CD4-positive, alpha-beta T cell treated with Interleukin-17A for 4 hours (primary cell): ENCODE measurements at regions not wholly inside any gene's neighbourhood (a gene's known extent, or its start where the extent isn't known, plus 50 kb on each side); places are given as distances from the start of the nearest gene placed in this dataset.
"Not testable (repeated sequence)": the region's sequence is repeated elsewhere in the genome, so short reads cannot be mapped to it uniquely, and the experiment has no call there.

Experiments used
- DNase-seq: peaks from one replicate; pipeline ENCODE4 v3.0.0-alpha.2; 2020; ENCODE audit warnings: mixed read lengths

- no peak for DNase-seq
These were observed 333.8 kb downstream of the PDCD6IP start for GRCh38 chr3:34132069-34132692.

- DNase-seq = no peak
These were observed 341.1 kb downstream of the PDCD6IP start for GRCh38 chr3:34139566-34139965.

- no peak for DNase-seq
These were observed 342.2 kb downstream of the PDCD6IP start for GRCh38 chr3:34140616-34141015.

DNA sequence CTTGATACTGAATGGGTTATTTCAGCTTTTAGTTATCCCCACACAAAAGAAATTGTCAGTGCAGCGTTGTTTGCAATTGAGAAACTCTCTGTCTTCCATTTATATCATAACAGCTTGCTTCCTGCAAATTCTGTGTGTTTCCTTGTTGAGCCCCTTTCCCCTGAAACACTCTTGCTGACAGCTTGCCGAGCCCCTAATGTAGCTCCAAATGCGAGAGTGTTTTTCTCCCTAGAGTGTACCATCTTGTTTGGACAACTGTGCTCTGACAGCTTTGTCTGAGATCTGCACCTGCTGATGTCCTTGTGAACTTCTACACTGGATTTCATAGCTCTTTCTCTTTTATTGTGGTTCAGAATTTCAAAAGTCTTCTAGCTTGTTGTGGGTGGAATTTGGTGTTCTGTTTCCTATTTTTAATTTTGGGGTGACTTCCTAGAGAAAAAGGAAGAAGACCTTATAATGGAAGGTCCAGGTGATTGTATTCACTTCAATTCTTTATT is 343.5 kb downstream of the PDCD6IP start:
- no peak for DNase-seq

DNA sequence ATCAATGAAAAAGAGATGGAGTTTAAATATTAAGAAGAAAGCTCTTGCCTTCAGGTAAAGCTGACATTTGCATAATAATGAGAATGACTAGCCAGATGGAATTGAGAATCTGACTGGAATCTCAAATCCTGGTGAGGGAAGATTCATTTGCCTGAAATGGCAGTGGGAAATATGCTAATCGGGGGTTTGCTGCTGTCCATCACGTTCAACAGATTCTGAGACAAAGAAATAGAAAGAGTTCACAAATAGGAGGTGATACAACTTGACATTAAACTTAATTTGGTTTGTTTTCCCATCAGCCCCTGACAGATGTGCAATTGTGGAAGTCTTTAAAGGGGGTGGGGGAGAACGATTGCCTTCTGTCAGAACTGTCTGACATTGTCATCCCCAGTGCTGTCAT is 347.4 kb downstream of the PDCD6IP start:
- no peak for DNase-seq

GRCh38 chr3:34146596-34146995 is 348.2 kb downstream of the PDCD6IP start:
- DNase-seq = no peak

DNA sequence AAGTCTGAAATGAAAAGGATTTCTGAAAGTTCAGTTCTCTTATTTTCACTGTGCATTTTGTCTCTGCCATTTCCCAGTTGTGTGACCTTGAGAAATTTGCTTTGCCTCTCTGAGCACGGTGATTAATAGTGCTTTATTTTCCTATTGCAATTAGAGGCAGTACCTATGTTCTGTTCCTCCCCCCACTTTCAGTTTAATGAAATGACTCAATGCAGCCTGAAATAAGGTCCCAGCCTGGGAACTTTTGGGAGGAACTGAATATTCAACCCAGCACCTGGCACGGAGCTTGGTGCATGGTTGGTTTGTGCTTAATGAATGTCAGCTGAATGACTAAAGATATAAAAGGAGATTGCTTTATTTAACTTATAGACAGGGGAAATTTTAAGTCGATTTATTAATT is 352.6 kb downstream of the PDCD6IP start:
- no peak for DNase-seq

GRCh38 chr3:34152656-34153055 is 354.2 kb downstream of the PDCD6IP start:
- DNase-seq = no peak

- no peak for DNase-seq
These were observed 356.7 kb downstream of the PDCD6IP start for GRCh38 chr3:34155108-34155507.

DNA sequence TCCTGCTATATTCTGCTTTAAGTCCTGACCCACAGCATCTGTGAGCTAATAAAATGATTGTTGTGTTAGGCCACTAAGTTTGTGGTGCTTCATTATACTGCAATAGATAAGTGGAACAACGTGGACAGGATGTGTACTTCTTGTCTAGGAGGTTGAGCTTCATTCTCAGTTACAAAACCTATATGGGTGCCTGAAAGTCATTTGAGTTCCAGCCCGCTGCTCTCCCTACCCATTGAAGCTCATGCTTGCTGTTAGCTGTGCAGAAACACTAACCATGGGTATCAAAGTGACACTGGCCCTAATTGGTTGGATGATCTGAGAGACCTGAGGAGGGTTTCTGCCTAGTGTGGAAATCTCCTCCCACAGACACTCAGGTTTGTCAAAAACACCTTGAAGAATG is 357.2 kb downstream of the PDCD6IP start:
- DNase-seq = no peak

GRCh38 chr3:34157491-34157890 is 359.1 kb downstream of the PDCD6IP start:
- no peak for DNase-seq

DNA sequence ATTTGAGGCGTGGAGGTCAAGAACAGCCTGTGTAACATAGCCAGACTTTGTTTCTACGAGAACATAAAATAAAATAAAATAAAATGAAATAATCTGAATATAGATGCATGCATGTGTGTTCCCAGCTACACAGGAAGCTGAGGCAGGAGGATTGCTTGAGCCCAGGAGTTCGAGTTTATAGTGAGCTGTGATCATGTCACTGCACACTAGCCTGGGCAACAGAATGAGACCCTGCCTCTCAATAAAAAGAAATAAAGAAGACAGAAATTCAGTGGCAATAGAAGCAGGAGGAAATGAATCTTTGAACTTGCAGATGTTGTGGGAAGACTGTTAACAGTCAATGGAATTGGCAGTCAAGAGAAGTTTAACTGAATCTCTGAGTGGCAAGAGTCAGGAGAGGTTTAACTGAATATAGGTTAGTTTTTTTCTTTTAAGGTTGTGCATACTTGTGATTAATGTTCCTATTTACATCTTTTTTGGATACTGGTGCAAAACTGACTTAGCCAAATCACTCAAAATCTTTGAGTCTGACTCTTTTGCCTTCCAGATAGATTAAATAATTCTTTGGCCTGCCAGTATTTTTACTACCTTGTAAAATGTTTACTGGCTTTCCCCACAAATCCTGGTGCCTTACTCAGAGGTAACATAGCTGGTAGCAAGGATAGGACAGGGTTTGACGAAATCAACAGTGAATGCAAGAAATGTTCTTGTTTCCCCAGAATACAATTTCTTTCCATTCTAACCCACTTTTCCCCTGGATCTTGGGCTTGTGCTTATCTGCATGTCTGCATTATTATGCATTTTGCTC is 361.4 kb downstream of the PDCD6IP start:
- DNase-seq = no peak

- not testable (repeated sequence) for DNase-seq
These were observed 371.2 kb downstream of the PDCD6IP start for GRCh38 chr3:34169636-34170035.

GRCh38 chr3:34174740-34175139 is 376.3 kb downstream of the PDCD6IP start:
- DNase-seq = no peak

GRCh38 chr3:34175636-34176176 is 377.3 kb downstream of the PDCD6IP start:
- no peak for DNase-seq

- no peak for DNase-seq
These were observed 378.3 kb downstream of the PDCD6IP start for GRCh38 chr3:34176723-34177122.

- DNase-seq = no peak
These were observed 380.0 kb downstream of the PDCD6IP start for GRCh38 chr3:34178415-34178814.

DNA sequence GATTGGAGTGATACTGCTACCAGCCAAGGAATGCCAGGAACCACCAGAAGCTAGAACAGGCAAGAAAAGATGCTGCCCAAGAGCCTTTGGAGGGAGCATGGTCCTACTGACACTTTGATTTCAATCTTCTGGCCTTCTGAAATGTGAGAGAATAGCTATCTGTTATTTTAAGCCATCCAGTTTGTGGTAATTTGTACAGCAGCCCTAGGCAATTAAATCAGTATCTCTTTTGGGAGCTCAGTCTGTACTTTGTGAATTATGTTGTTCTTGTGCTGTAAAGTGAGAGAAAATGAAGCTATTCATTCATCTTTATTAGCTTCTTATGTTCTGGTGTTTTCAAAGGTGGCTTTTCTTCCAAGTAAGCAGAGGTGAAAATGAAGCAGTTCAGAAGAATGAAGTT is 381.3 kb downstream of the PDCD6IP start:
- DNase-seq = no peak

DNA sequence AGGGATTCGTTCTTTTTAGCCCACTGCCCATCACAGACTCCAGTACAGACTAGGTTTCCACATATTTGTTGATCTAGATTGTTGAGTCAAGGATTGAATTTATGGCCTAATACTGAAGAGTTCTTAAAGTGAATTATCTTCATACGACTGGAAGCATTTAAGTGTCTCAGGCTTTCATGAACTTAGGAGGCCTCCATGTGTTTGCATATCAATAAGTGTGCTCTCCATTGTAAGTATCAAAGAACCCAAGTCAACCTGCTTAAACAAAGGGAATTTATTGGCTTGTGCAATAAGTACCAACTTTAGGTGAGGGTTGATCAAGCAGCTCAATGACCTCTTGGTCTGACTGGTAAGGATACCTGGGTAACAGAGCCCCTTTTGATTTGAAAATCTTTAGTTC is 382.1 kb downstream of the PDCD6IP start:
- DNase-seq = no peak

DNA sequence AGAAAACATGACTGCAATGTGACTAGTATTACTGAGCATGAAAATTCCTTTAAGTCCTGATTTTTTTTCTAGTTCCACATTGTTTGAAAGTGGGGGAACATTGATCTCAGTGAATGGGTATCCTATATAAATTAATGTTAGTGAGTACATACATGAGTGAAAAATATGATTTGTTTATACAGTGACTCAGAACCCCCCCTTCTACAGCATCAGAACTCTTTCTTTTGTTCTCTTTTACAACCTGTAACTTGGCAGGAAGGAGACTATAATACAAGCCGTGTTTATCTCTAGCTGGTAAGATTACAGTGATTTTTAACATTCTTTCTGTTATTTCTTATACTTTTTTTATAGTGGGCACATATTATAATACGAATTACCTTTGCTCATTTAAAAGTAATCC is 384.7 kb downstream of the PDCD6IP start:
- DNase-seq = no peak

DNA sequence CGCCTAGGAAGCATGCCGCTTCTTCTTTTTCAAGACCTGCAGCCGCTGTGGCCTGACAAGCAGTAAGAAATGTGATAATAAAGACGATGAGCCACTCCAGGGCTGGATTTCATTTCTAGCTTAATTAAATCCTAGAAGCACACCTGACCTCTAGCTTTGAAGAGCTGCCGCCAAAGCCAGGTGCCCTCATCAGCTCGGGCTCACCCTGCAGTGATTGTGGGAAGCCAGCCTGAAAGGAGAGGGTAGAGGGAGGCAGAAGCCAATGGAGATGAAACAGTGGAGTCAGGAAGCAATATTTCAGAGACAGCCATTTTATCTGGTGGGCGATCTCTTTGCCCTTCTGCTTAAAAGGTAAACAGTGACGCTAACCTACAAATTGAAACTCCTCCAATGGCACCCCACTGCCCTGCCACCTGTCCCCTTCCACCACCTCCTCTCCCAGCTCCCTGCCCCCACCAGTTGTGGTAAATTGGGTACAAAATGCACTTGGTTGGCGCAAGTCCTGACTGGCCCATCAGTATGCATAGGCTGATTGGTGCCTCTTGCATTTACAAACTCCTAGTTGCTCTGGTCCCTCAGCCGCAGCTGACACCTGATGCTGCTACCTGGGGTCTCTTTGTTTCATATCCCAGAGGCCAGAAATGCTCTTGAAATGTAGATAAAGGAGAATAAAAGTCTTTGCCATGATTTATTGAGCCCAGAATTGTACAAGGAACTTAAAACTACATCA is 385.3 kb downstream of the PDCD6IP start:
- no peak for DNase-seq

DNA sequence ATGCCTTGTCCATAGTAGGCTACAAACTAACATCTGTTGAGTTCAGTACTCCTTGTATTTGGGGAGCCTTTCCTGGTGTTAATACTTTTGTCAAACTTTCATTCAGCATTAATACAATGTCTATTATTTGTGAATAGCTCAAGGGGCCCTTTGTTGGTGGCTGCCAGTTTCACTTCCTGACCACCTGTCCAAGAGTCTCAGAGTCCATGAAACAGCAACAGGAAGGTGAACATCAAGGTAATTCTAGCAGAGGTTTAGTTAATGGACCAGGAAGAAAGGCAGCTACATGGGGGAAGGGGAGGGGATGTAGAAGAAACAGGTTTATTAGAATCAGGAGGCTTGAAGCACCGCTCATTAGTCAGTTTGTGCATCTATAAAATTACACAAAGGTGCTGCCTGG is 386.9 kb downstream of the PDCD6IP start:
- DNase-seq = no peak

GRCh38 chr3:34189133-34189532 is 390.7 kb downstream of the PDCD6IP start:
- DNase-seq = no peak
